ENCODE measurements at regions not wholly inside any gene's neighbourhood (a gene's known extent, or its start where the extent isn't known, plus 50 kb on each side); places are given as distances from the start of the nearest gene placed in this dataset.

DNA sequence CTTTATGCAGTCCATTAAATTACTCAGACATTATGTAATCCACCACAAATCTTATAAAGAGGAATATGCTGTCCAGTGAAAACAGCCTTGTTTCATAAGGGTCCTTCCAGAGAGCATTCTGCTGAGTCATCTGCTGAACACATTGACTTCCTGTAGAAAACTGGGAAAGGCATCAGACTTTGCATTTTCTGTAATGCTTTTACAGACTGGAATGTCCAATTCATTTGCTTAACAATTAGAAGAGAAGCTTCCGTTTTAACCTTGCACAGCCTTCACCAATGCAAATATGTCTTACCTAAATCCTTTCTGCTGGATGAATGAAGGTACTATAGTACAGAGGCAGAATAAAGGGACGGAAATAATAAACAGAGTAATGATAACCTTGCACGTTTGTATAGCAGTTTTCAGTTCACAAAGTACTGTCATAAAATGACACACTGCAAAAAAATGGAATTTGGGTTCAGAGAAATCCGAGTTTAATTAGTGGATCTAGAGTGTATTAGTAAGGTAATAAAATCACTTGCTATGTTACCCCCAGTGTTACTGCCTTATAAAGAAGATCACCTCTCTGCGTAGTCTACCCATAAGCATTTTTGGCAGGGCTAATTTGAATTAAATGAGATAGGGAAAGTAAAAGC, 301.5 kb downstream of the PYDC2 start:
- TF ChIP-seq, protein P1, sequence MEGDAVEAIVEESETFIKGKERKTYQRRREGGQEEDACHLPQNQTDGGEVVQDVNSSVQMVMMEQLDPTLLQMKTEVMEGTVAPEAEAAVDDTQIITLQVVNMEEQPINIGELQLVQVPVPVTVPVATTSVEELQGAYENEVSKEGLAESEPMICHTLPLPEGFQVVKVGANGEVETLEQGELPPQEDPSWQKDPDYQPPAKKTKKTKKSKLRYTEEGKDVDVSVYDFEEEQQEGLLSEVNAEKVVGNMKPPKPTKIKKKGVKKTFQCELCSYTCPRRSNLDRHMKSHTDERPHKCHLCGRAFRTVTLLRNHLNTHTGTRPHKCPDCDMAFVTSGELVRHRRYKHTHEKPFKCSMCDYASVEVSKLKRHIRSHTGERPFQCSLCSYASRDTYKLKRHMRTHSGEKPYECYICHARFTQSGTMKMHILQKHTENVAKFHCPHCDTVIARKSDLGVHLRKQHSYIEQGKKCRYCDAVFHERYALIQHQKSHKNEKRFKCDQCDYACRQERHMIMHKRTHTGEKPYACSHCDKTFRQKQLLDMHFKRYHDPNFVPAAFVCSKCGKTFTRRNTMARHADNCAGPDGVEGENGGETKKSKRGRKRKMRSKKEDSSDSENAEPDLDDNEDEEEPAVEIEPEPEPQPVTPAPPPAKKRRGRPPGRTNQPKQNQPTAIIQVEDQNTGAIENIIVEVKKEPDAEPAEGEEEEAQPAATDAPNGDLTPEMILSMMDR (IDR thresholded peaks at IDR 0.05 in 4 of 5, conservative IDR thresholded peaks at IDR 0.05 in 1 of 5) = no peak
- TF ChIP-seq POLR2A (IDR thresholded peaks at IDR 0.05) = no peak

Data from gastrocnemius medialis (tissue), 4 donors.